Activated T-helper 1 cell treated with anti-CD3 and anti-CD28 coated beads, Interleukin-12 subunit alpha, Interleukin-12 subunit beta, Interleukin-2, Interleukin-4 antibody, amounts not matched to agents 30 ng/mL and 10 ng/mL and 1 ng/mL, durations not matched to agents 14 hours and 24 hours and 36 hours (primary cell): ENCODE measurements at regions not wholly inside any gene's neighbourhood (a gene's known extent, or its start where the extent isn't known, plus 50 kb on each side); places are given as distances from the start of the nearest gene placed in this dataset.

Experiments used
- DNase-seq: peaks from one replicate; pipeline ENCODE4 v3.0.0; 2021; ENCODE audit warnings: low spot score
- H3K27ac Mint-ChIP-seq: one replicate; pipeline ENCODE4 v1.8.0; 2021; ENCODE audit warnings: mild to moderate bottlenecking, mixed read lengths
- H3K27me3 Mint-ChIP-seq: one replicate; pipeline ENCODE4 v1.8.0; 2022; ENCODE audit warnings: mild to moderate bottlenecking, moderate library complexity, mixed read lengths; ENCODE audit not compliant: insufficient read depth
- H3K36me3 Mint-ChIP-seq: one replicate; pipeline ENCODE4 v1.8.0; 2021; ENCODE audit warnings: low read depth, mixed read lengths
- H3K4me1 Mint-ChIP-seq: one replicate; pipeline ENCODE4 v1.8.0; 2021; ENCODE audit warnings: low read depth, mixed read lengths
- H3K4me3 Mint-ChIP-seq: one replicate; pipeline ENCODE4 v1.8.0; 2021; ENCODE audit warnings: mild to moderate bottlenecking, moderate library complexity, mixed read lengths
- H3K9me3 Mint-ChIP-seq: one replicate; pipeline ENCODE4 v1.8.0; 2021; ENCODE audit warnings: mixed read lengths
- intact Hi-C: fragments of 100-400 bp; cut with micrococcal nuclease; formaldehyde crosslinking; loops from one replicate; pipeline ENCODE4 v1.15.1; 2024

DNA sequence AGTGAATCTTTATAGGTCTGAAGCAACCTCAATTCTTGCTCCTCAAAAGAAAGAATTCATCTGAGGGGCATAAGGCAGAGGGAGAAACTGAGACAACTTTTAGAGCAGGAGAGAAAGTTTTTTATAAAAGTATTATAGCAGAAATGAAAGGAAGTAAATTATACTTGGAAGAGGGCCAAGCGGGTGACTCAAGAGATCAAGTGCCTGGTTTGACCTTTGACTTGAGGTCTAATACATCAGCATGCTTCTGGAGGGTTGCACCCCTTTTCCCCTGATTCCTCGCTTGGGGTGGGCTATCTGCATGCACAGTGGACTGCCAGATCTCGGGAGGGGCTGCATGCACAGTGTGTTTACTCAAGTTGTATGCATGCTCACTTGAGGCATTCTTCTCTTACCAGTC lies 268.5 kb upstream of the LRATD1 start:
- H3K4me1 Mint-ChIP-seq, result no peaks in the 10 kb centered on the region
- intact Hi-C loops, result no loop called here
- peaks cover 1% of the 10 kb centered on the region for H3K27me3 Mint-ChIP-seq
- H3K27ac Mint-ChIP-seq, result no peak overlapping the region
- no peak for DNase-seq
- H3K9me3 Mint-ChIP-seq, result peaks cover 8% of the 10 kb centered on the region
- H3K4me3 Mint-ChIP-seq, result no peak overlapping the region
- no peaks in the 10 kb centered on the region for H3K36me3 Mint-ChIP-seq

GRCh38 chr2:14364471-14364870 lies 268.0 kb upstream of the LRATD1 start:
- Mint-ChIP-seq H3K27me3 (peaks cover 1% of the 10 kb centered on the region), H3K4me3 (no peak overlapping the region), H3K9me3 (peaks cover 8% of the 10 kb centered on the region), H3K36me3 (no peaks in the 10 kb centered on the region), H3K4me1 (no peaks in the 10 kb centered on the region), H3K27ac (no peak overlapping the region)
- intact Hi-C loops, result no loop called here
- no peak for DNase-seq

DNA sequence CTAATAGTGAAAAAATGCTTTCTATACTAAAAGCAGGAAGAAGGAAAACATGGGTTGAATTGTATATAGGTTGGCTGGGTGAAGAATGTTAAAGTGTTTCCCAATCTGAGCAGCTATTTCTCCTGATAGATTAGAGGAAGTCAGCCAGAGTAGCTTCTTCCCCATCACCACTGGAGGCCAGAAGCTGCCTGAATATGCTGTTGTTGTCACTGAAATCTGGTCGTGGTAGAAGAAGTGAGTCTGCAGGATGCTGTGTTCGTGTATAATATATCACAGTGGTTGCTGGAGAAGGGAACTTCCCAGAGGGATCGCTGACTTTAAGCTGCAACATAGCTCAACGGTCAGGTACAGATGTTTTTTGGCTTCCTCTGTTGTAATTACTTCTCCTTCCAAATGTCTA lies 247.5 kb upstream of the LRATD1 start:
- Mint-ChIP-seq H3K27ac (no peak overlapping the region), H3K4me3 (no peak overlapping the region), H3K4me1 (no peaks in the 10 kb centered on the region), H3K27me3 (no peaks in the 10 kb centered on the region), H3K9me3 (no peaks in the 10 kb centered on the region), H3K36me3 (no peaks in the 10 kb centered on the region)
- intact Hi-C loops, result no loop called here
- no peak for DNase-seq

DNA sequence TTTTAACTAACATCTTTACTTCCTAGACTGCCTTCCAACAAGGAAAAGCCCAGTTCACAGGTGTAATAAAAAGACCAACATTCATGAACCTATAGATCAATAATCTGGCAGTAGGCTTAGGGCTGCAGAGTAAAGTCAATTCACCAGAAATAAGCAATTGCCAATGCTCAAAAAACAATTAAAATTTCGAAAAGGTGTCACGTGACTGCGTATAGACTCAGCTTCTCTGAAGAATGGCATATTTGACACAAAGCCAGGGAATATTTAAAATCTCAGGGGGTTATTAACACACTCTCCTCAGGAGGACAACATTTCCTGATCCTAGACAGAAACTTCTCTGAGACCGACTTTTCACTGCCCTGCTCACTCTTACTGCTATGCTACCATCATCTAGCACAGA lies 245.2 kb upstream of the LRATD1 start:
- Mint-ChIP-seq H3K9me3 (no peaks in the 10 kb centered on the region), H3K4me1 (no peaks in the 10 kb centered on the region), H3K27ac (no peak overlapping the region), H3K4me3 (no peak overlapping the region), H3K27me3 (no peaks in the 10 kb centered on the region), H3K36me3 (no peaks in the 10 kb centered on the region)
- intact Hi-C loops, result no loop called here
- DNase-seq, result no peak

DNA sequence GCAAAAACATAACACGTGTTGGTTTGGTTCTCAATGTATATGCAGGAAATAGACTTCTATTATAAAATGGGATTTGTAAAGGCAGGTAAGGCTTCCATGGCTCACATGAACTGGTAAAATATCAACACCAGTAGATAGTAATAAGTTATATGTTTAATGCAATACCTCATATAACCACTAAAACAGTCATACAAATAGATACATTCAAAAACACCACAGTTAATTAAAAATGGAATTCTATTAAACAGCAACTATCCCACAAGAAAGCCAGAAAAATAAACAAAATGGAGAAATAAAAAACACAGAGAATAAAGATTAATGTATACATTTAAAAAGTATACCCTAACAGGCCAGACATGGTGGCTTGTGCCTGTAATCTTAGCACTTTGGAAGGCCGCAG lies 243.8 kb upstream of the LRATD1 start:
- no peak for DNase-seq
- intact Hi-C loops, result no loop called here
- no peaks in the 10 kb centered on the region for H3K27me3 Mint-ChIP-seq
- no peak overlapping the region for H3K27ac Mint-ChIP-seq
- no peak overlapping the region for H3K4me3 Mint-ChIP-seq
- H3K36me3 Mint-ChIP-seq, result no peaks in the 10 kb centered on the region
- no peaks in the 10 kb centered on the region for H3K4me1 Mint-ChIP-seq
- no peaks in the 10 kb centered on the region for H3K9me3 Mint-ChIP-seq

DNA sequence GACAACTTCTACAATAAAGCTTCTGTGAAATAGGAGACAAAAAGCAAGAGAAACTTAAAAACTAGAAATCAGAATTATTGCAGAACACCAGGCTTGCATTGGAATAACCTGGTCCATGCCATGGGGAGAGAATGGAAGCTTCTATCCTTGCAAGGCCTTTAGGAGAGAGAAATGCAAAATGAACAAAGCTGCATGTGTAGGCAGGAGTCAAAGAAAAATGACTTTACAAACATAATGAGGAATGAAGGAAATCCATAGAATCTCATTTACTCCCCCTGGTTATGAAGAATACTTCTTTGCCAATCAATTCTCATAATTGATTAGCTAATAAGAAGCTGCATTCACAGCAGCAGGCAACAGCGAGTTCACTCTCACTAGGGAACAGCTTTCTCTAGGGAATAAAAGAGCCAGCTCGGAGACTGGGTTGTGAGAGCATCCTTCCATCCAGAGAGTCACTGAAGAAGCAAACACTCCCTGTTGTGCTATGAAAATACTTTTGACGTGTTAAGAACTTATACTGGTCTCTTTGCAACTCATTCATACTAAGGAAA lies 235.9 kb upstream of the LRATD1 start:
- H3K9me3 Mint-ChIP-seq, result no peaks in the 10 kb centered on the region
- no peaks in the 10 kb centered on the region for H3K27me3 Mint-ChIP-seq
- H3K27ac Mint-ChIP-seq, result no peak overlapping the region
- no peak for DNase-seq
- intact Hi-C loops, result no loop called here
- no peak overlapping the region for H3K4me3 Mint-ChIP-seq
- H3K36me3 Mint-ChIP-seq, result no peaks in the 10 kb centered on the region
- no peaks in the 10 kb centered on the region for H3K4me1 Mint-ChIP-seq

DNA sequence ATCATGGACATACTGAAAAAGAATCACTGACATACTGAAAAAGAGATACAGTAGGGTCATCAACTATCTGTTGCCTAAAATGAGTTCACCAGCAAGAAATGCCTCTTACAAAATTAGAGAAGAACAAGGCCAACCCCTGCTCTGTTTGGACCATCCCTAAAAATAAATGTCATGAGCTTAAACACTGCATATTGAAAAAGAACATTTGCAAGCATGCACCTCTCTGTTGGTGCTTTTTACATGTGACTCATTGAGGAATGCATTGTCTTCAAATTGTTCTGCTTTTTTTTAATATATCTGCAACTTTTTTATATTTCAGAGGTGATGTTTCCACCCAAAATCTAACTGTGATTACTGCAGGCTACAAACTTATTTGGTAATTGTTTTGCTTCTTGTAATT lies 233.9 kb upstream of the LRATD1 start:
- Mint-ChIP-seq H3K9me3 (no peaks in the 10 kb centered on the region), H3K4me1 (no peaks in the 10 kb centered on the region), H3K4me3 (no peak overlapping the region), H3K36me3 (no peaks in the 10 kb centered on the region), H3K27me3 (no peaks in the 10 kb centered on the region), H3K27ac (no peak overlapping the region)
- no peak for DNase-seq
- intact Hi-C loops, result no loop called here

DNA sequence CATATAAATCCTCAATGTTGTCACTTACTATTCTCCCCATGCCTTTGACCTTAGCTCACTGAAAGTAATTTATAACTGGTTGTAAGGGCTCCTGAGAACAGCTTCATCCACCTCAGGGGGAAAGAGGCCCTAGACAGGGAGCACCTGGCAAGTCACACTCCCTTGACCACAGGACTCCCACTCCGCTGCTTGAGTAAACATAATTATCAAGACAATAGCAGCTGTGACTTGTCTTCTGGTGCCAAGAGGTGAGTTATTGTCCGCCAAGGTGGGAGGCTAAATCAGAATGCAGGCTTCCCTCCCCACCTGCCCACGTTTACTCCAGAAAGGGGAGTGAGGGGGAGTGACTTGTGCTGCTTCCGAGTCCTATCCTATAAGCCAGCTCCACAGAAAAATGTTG lies 230.6 kb upstream of the LRATD1 start:
- Mint-ChIP-seq H3K9me3 (no peaks in the 10 kb centered on the region), H3K36me3 (no peaks in the 10 kb centered on the region), H3K27ac (no peak overlapping the region), H3K4me3 (no peak overlapping the region), H3K4me1 (no peaks in the 10 kb centered on the region), H3K27me3 (no peaks in the 10 kb centered on the region)
- no peak for DNase-seq
- intact Hi-C loops, result no loop called here

GRCh38 chr2:14408695-14409094 lies 223.8 kb upstream of the LRATD1 start:
- H3K36me3 Mint-ChIP-seq, result no peaks in the 10 kb centered on the region

GRCh38 chr2:14417551-14417950 lies 215.0 kb upstream of the LRATD1 start:
- H3K27me3 Mint-ChIP-seq, result no peaks in the 10 kb centered on the region
- no peak overlapping the region for H3K4me3 Mint-ChIP-seq
- H3K9me3 Mint-ChIP-seq, result peaks cover 19% of the 10 kb centered on the region
- H3K4me1 Mint-ChIP-seq, result no peaks in the 10 kb centered on the region
- no peaks in the 10 kb centered on the region for H3K36me3 Mint-ChIP-seq
- H3K27ac Mint-ChIP-seq, result no peak overlapping the region
- intact Hi-C loops, result no loop called here
- no peak for DNase-seq

More at GRCh38 chr2:14408695-14409094, 223.8 kb upstream of the LRATD1 start:
- Mint-ChIP-seq H3K4me1 (no peaks in the 10 kb centered on the region), H3K27me3 (no peaks in the 10 kb centered on the region), H3K4me3 (no peak overlapping the region), H3K27ac (no peak overlapping the region), H3K9me3 (peaks cover 8% of the 10 kb centered on the region)
- DNase-seq, result no peak
- intact Hi-C loops, result no loop called here

- no peak for DNase-seq
- no peak overlapping the region for H3K4me3 Mint-ChIP-seq
- H3K36me3 Mint-ChIP-seq, result no peaks in the 10 kb centered on the region
- H3K27ac Mint-ChIP-seq, result no peak overlapping the region
- intact Hi-C loops, result no loop called here
- no peaks in the 10 kb centered on the region for H3K27me3 Mint-ChIP-seq
- H3K4me1 Mint-ChIP-seq, result no peaks in the 10 kb centered on the region
- H3K9me3 Mint-ChIP-seq, result peaks cover 16% of the 10 kb centered on the region
Measured at GRCh38 chr2:14418115-14418514, 214.4 kb upstream of the LRATD1 start.

DNA sequence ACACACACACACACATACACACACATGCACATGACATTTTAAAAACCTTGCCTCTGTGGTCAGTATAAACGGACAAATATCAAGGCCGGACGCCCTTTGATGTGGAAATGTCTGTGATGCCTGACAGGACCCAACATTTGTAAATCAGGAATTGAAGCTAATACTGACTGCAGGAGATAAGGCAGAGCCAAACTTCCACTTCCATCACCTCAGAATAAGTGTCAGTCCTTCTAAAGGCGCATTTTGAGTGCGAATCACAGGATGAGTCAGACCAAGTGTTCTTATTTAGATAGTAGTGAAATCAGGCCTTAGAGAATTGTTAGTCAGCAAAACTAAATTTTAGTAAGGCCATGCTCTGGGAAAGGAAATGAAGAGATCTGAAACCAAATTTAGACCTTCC lies 211.7 kb upstream of the LRATD1 start:
- H3K27ac Mint-ChIP-seq, result no peak overlapping the region
- H3K4me3 Mint-ChIP-seq, result no peak overlapping the region
- H3K4me1 Mint-ChIP-seq, result no peaks in the 10 kb centered on the region
- no peaks in the 10 kb centered on the region for H3K36me3 Mint-ChIP-seq
- no peaks in the 10 kb centered on the region for H3K27me3 Mint-ChIP-seq
- peaks cover 6% of the 10 kb centered on the region for H3K9me3 Mint-ChIP-seq
- intact Hi-C loops, result no loop called here
- no peak for DNase-seq

DNA sequence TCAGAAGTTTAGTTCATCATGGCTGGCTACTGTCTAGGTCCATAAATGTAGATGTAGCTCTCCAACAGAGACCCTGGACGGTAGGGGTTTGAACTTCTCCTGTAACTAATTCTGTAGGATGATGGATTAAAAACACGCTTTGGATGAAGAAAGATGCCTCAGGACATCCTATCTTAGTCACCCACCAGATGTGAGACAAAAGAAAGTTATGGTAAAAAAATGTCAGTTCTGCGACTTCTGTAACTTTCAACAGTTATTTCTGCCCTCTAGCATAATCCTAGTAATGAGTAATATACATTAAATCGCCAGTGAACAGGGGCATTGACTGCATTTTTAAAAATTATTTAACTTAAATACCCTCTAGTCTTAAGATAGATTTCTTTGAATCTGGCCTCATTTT lies 210.1 kb upstream of the LRATD1 start:
- intact Hi-C loops, result no loop called here
- Mint-ChIP-seq H3K27ac (no peak overlapping the region), H3K36me3 (no peaks in the 10 kb centered on the region), H3K9me3 (peaks cover 8% of the 10 kb centered on the region), H3K27me3 (no peaks in the 10 kb centered on the region), H3K4me3 (no peak overlapping the region), H3K4me1 (no peaks in the 10 kb centered on the region)
- no peak for DNase-seq

DNA sequence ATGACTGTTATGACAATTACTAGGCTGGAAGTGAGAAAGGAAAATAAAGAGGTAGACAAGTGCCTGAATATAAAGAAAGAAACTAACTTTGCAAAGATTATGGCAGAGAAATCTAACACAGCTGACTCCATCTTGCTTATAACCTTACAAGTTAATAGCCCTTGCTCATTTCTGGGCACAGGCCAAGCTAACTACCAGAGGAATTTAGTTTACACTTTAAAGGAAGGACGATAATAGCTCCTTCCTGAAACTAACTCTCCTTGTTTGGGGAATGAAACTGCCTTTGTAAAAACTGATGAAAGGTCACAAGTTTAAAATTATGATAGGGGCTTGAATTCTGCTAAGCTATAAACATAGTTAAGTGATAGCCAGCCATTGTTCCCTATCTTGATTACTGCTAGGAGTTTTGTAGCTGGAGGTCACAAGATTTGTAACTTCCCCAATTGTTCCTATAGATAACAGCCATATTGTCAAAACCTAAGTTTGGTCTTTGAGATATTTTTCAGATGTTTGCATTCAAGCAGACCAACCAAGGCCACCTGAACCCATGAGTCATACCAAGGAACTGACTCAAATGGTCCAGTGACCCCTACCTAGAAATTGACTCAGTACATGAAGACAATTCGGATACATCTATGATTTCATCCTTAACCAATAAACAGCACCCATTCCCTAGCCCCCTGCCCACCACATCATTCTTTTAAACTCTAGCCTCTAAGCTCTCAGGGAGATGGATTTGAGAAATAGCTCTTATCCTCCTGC lies 209.2 kb upstream of the LRATD1 start:
- H3K27ac Mint-ChIP-seq, result no peak overlapping the region
- intact Hi-C loops, result no loop called here
- no peaks in the 10 kb centered on the region for H3K27me3 Mint-ChIP-seq
- no peaks in the 10 kb centered on the region for H3K36me3 Mint-ChIP-seq
- DNase-seq, result no peak
- H3K4me3 Mint-ChIP-seq, result no peak overlapping the region
- no peaks in the 10 kb centered on the region for H3K4me1 Mint-ChIP-seq
- peaks cover 8% of the 10 kb centered on the region for H3K9me3 Mint-ChIP-seq
